GM20000 (cell line): ENCODE measurements at regions not wholly inside any gene's neighbourhood (a gene's known extent, or its start where the extent isn't known, plus 50 kb on each side); places are given as distances from the start of the nearest gene placed in this dataset.

Experiments
- DNase-seq: peaks from one replicate; pipeline ENCODE4 v3.0.0; 2012; ENCODE audit warnings: low spot score
- CTCF ChIP-seq: IDR thresholded peaks from 2 replicates; pipeline ENCODE4 v1.5.1; 2012; ENCODE audit warnings: mild to moderate bottlenecking, control low read depth; ENCODE audit errors: extremely low read depth, missing control alignments

- no peak for TF ChIP-seq CTCF
- no peak for DNase-seq
These were observed 68.1 kb upstream of the PLEKHG7 start for GRCh38 chr12:92634730-92635129.

GRCh38 chr12:92634202-92634601, 68.6 kb upstream of the PLEKHG7 start:
- TF ChIP-seq CTCF, result no peak
- DNase-seq, result no peak

- no peak for TF ChIP-seq CTCF
These were observed 71.8 kb upstream of the PLEKHG7 start for GRCh38 chr12:92630968-92631367.

GRCh38 chr12:92629349-92630065, 73.3 kb upstream of the PLEKHG7 start:
- DNase-seq, result no peak
- TF ChIP-seq CTCF, result no peak

More at GRCh38 chr12:92630968-92631367, 71.8 kb upstream of the PLEKHG7 start:
- DNase-seq, result no peak

- no peak for DNase-seq
- TF ChIP-seq CTCF, result no peak
These were observed 74.3 kb upstream of the PLEKHG7 start for GRCh38 chr12:92628476-92628875.

- no peak for DNase-seq
- TF ChIP-seq CTCF, result no peak
These were observed 75.3 kb upstream of the PLEKHG7 start for GRCh38 chr12:92627511-92627910.

- TF ChIP-seq CTCF, result no peak
- no peak for DNase-seq
These were observed 77.0 kb upstream of the PLEKHG7 start for GRCh38 chr12:92625639-92626310.
